ENCODE measurements at regions not wholly inside any gene's neighbourhood (a gene's known extent, or its start where the extent isn't known, plus 50 kb on each side); places are given as distances from the start of the nearest gene placed in this dataset.

GRCh38 chr4:28092610-28093009 is 1232.0 kb downstream of the STIM2 start:
- no peaks in the 10 kb centered on the region for H3K79me2 ChIP-seq (replicated peaks; ENCODE audit: insufficient read depth)
- H3K27me3 Mint-ChIP-seq (ENCODE audit: insufficient read depth, low read depth, poor library complexity): no peaks in the 10 kb centered on the region
- H2AFZ ChIP-seq: no peak overlapping the region
- no peaks in the 10 kb centered on the region for H3K36me3 Mint-ChIP-seq (ENCODE audit: low read depth)
- H3K4me1 ChIP-seq (ENCODE audit: insufficient read depth): no peaks in the 10 kb centered on the region
- H3F3A ChIP-seq (replicated peaks; ENCODE audit: low read depth): no peaks in the 10 kb centered on the region
- no peak overlapping the region for H3K4me2 ChIP-seq
- H3K4me3 Mint-ChIP-seq: no peak overlapping the region
- H3K9me2 ChIP-seq (ENCODE audit: insufficient read depth): no peaks in the 10 kb centered on the region
- H3K36me3 ChIP-seq (ENCODE audit: insufficient read depth): no peaks in the 10 kb centered on the region
- H4K20me1 ChIP-seq (replicated peaks; ENCODE audit: insufficient read depth): no peaks in the 10 kb centered on the region
- H3K4me3 ChIP-seq: no peak overlapping the region
- no peak overlapping the region for H3K27ac ChIP-seq (ENCODE audit: low read depth)
- ATAC-seq: no peak
- no peak for DNase-seq (ENCODE audit: low spot score)
- no peaks in the 10 kb centered on the region for H3K27me3 ChIP-seq (ENCODE audit: insufficient read depth)
- no peak overlapping the region for H3K27ac Mint-ChIP-seq
- no peaks in the 10 kb centered on the region for H3K4me1 Mint-ChIP-seq
- no peaks in the 10 kb centered on the region for H3K9me3 Mint-ChIP-seq
- no peak for TF ChIP-seq EZH2 (IDR thresholded peaks at IDR 0.05; ENCODE audit: low read depth, unreplicated experiment)
- no peak for TF ChIP-seq NANOG (IDR thresholded peaks at IDR 0.05; ENCODE audit: borderline replicate concordance)
- TF ChIP-seq ZNF462 (CRISPR knock-in tag; IDR thresholded peaks at IDR 0.05): no peak
- TF ChIP-seq CTCF (conservative IDR thresholded peaks at IDR 0.05; ENCODE audit: low read depth in 2 of 2): no peak
- no peak for TF ChIP-seq ETS1 (IDR thresholded peaks at IDR 0.05)
- no peak for TF ChIP-seq POLR2AphosphoS5 (IDR thresholded peaks at IDR 0.05; ENCODE audit: low read depth)
- TF ChIP-seq ZNF114 (CRISPR knock-in tag; IDR thresholded peaks at IDR 0.05): no peak
- TF ChIP-seq EZH2phosphoT487 (IDR thresholded peaks at IDR 0.05; ENCODE audit: unreplicated experiment): no peak
- TF ChIP-seq STAT1 (IDR thresholded peaks at IDR 0.05; ENCODE audit: unreplicated experiment): no peak
- TF ChIP-seq REST (IDR thresholded peaks at IDR 0.05; ENCODE audit: unreplicated experiment): no peak
- no peak for TF ChIP-seq ZNF331 (CRISPR knock-in tag; IDR thresholded peaks at IDR 0.05; ENCODE audit: low read depth)
- TF ChIP-seq CREB1 (CRISPR knock-in tag; IDR thresholded peaks at IDR 0.05; ENCODE audit: low read depth): no peak
- TF ChIP-seq JUNB (IDR thresholded peaks at IDR 0.05; ENCODE audit: unreplicated experiment): no peak
